Stomach (tissue), 8 donors: ENCODE measurements at regions not wholly inside any gene's neighbourhood (a gene's known extent, or its start where the extent isn't known, plus 50 kb on each side); places are given as distances from the start of the nearest gene placed in this dataset.
A peak's percentile ranks its signal among the peaks of the same experiment; 100 is the strongest.

Experiments used
- DNase-seq, 2 donors: peaks; one replicate each; pipeline versions ENCODE4 v3.0.0 to v3.0.0-alpha.2; 2013 to 2019
- H3K27ac ChIP-seq, 5 donors: fragments of 200-600 bp in 4 of 5; sonication (generic) in 4 of 5; one replicate each; pipeline ENCODE4 v1.5.1; 2013 to 2019; ENCODE audit warnings: mild to moderate bottlenecking in 1 of 5, moderate library complexity in 1 of 5
- H3K27me3 ChIP-seq, 3 donors: fragments of 200-600 bp; sonication (generic); one replicate each; pipeline ENCODE4 v1.5.1; 2017 to 2019; ENCODE audit warnings: mixed run types in 1 of 3
- H3K36me3 ChIP-seq, 4 donors: fragments of 200-600 bp; sonication (generic); 1 replicate in 3 of 4; 2 replicates in 1 of 4; pipeline ENCODE4 v1.5.1; 2016 to 2019
- H3K4me1 ChIP-seq, 4 donors: fragments of 200-600 bp; sonication (generic); one replicate each; pipeline ENCODE4 v1.5.1; 2016 to 2019
- H3K4me3 ChIP-seq, 4 donors: fragments of 200-600 bp; sonication (generic) in 3 of 4; one replicate each; pipeline ENCODE4 v1.5.1; 2016 to 2019; ENCODE audit warnings: mild to moderate bottlenecking in 1 of 4
- H3K9me3 ChIP-seq, 4 donors: fragments of 200-600 bp; sonication (generic); one replicate each; pipeline ENCODE4 v1.5.1; 2016 to 2019
- CTCF ChIP-seq, 7 experiments: fragments of 450-650 bp in 4 of 7; fragments of 200-600 bp in 3 of 7; sonication (generic) in 3 of 7; IDR thresholded peaks; one replicate each; pipeline ENCODE4 v1.5.1; 2016 to 2019; ENCODE audit warnings: antibody characterized with exemption in 7 of 7, control low read depth in 2 of 7, mild to moderate bottlenecking in 1 of 7
- EP300 ChIP-seq: sonication (generic); formaldehyde crosslinking; IDR thresholded peaks from one replicate; pipeline ENCODE4 v1.6.1; 2017; ENCODE audit warnings: antibody characterized with exemption
- POLR2A ChIP-seq, 4 donors: fragments of 450-650 bp; IDR thresholded peaks; one replicate each; pipeline ENCODE4 v1.6.1; 2016; ENCODE audit warnings: antibody characterized with exemption in 4 of 4, control low read depth in 2 of 4, mild to moderate bottlenecking in 1 of 4, moderate library complexity in 1 of 4
- POLR2AphosphoS5 ChIP-seq, 3 donors: sonication (generic); formaldehyde crosslinking; IDR thresholded peaks; one replicate each; pipeline ENCODE4 v1.6.1; 2016; ENCODE audit warnings: antibody characterized with exemption in 3 of 3
- WGBS, 5 donors: extraction: QIAGEN DNeasy Blood & Tissue Kit in 3 of 5; methylation state at CpG; one replicate each; pipeline versions ENCODE4 v1.1.5 to v1.1.7; 2013 to 2018; 5-methylcytosine and 5-hydroxymethylcytosine counted together
- intact Hi-C: fragments of 100-400 bp; cut with DNase I; formaldehyde crosslinking; loops from one replicate; pipeline ENCODE4 v1.15.1; 2023; ENCODE audit warnings: low total_unique reads
- donor health status: healthy with polysubstance abuse.
- donor health status: Bipolar disorder and iron deficiency.
- donor health status: healthy.

- no peaks in the 10 kb centered on the region for H3K36me3 ChIP-seq
- no peaks in the 10 kb centered on the region for H3K27me3 ChIP-seq
- no peak for DNase-seq
- TF ChIP-seq POLR2A (IDR thresholded peaks at IDR 0.05) (no peak), EP300 (no peak), POLR2AphosphoS5 (IDR thresholded peaks at IDR 0.05) (no peak), CTCF (IDR thresholded peaks at IDR 0.05) (no peak)
- no peak overlapping the region for H3K4me3 ChIP-seq
- WGBS, 5 donors: 61 to 78% (median 66%) methylated on average over 3 of the region's 3 CpGs
- H3K9me3 ChIP-seq: no peaks in the 10 kb centered on the region
- intact Hi-C loops: no loop called here
- H3K4me1 ChIP-seq: no peaks in the 10 kb centered on the region
- no peak overlapping the region for H3K27ac ChIP-seq
Observed at GRCh38 chr4:173821876-173822275, 291.8 kb upstream of the HAND2 start.

GRCh38 chr4:173821036-173821435 lies 291.0 kb upstream of the HAND2 start:
- Histone ChIP-seq H3K4me3 (no peak overlapping the region), H3K27me3 (no peaks in the 10 kb centered on the region), H3K36me3 (no peaks in the 10 kb centered on the region), H3K4me1 (no peaks in the 10 kb centered on the region), H3K27ac (no peak overlapping the region), H3K9me3 (no peaks in the 10 kb centered on the region)
- intact Hi-C loops: no loop called here
- TF ChIP-seq POLR2AphosphoS5 (IDR thresholded peaks at IDR 0.05) (no peak), EP300 (no peak), CTCF (IDR thresholded peaks at IDR 0.05) (no peak)
- no peak for DNase-seq
- 69 to 79% (median 77%) methylated on average over 1 of the region's 1 CpG for WGBS, 5 donors

GRCh38 chr4:173807347-173807746 lies 277.3 kb upstream of the HAND2 start:
- Histone ChIP-seq H3K27ac (no peak overlapping the region), H3K9me3 (no peaks in the 10 kb centered on the region), H3K4me3 (no peak overlapping the region), H3K27me3 (no peaks in the 10 kb centered on the region), H3K4me1 (peaks cover 0 to 10% (median 0%) of the 10 kb centered on the region in 4 donors), H3K36me3 (no peaks in the 10 kb centered on the region)
- intact Hi-C loops: no loop called here
- TF ChIP-seq POLR2A (IDR thresholded peaks at IDR 0.05) (no peak), EP300 (no peak), CTCF (IDR thresholded peaks at IDR 0.05) (no peak), POLR2AphosphoS5 (IDR thresholded peaks at IDR 0.05) (no peak)
- WGBS, 5 donors: 49 to 81% (median 65%) methylated on average over 2 of the region's 2 CpGs
- peak in 1 of 2 donors; percentile 39 for DNase-seq

GRCh38 chr4:173805884-173806283 lies 275.9 kb upstream of the HAND2 start:
- 78 to 94% (median 91%) methylated on average over 1 of the region's 1 CpG for WGBS, 5 donors
- TF ChIP-seq POLR2A (IDR thresholded peaks at IDR 0.05) (no peak), CTCF (IDR thresholded peaks at IDR 0.05) (no peak), POLR2AphosphoS5 (IDR thresholded peaks at IDR 0.05) (no peak), EP300 (no peak)
- peaks cover 0 to 16% (median 0%) of the 10 kb centered on the region in 4 donors for H3K4me1 ChIP-seq
- no peaks in the 10 kb centered on the region for H3K9me3 ChIP-seq
- H3K4me3 ChIP-seq: no peak overlapping the region
- intact Hi-C loops: no loop called here
- no peaks in the 10 kb centered on the region for H3K27me3 ChIP-seq
- DNase-seq: no peak
- no peaks in the 10 kb centered on the region for H3K36me3 ChIP-seq
- H3K27ac ChIP-seq: no peak overlapping the region
